ENCODE measurements at regions not wholly inside any gene's neighbourhood (a gene's known extent, or its start where the extent isn't known, plus 50 kb on each side); places are given as distances from the start of the nearest gene placed in this dataset.

DNA sequence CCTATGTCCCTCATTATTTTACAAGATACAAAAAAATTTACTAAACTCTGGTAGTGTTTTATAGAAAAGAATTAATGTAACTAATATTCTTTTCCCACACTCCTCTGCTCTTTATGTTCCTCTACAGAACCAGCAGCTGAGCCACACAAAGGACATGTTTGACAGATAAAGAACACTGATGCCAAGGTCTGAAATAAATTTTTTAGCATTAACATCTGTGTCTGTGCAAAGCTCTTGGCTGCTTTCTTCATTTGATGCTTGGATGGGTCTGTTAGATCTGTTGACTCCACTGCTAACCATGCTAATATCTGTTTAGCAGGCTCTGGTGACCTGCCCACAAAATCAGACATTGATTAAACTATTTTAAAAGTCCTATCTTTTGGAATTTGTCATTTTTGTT, 2363.8 kb downstream of the PCDH9 start:
- Mint-ChIP-seq H3K9me3 (peaks cover 0 to 11% of the 10 kb centered on the region in 2 experiments; a peak in 4 of 5 replicates), H3K36me3 (ENCODE audit: insufficient read depth in 1 of 3, low read depth in 3 of 3) (peaks cover 0 to 6% (median 0%) of the 10 kb centered on the region in 3 experiments; a peak in 2 of 7 replicates), H3K27ac (no peak overlapping the region), H3K4me3 (no peak overlapping the region), H3K27me3 (ENCODE audit: low read depth) (no peaks in the 10 kb centered on the region), H3K4me1 (peaks cover 0 to 6% of the 10 kb centered on the region in 2 experiments; a peak in 1 of 4 replicates)
- no peak overlapping the region for H3K4me2 ChIP-seq (ENCODE audit: insufficient read depth, insufficient read length, low read length)
- H3T11ph ChIP-seq (ENCODE audit: low read length): no peak overlapping the region
- TF ChIP-seq, protein P1, sequence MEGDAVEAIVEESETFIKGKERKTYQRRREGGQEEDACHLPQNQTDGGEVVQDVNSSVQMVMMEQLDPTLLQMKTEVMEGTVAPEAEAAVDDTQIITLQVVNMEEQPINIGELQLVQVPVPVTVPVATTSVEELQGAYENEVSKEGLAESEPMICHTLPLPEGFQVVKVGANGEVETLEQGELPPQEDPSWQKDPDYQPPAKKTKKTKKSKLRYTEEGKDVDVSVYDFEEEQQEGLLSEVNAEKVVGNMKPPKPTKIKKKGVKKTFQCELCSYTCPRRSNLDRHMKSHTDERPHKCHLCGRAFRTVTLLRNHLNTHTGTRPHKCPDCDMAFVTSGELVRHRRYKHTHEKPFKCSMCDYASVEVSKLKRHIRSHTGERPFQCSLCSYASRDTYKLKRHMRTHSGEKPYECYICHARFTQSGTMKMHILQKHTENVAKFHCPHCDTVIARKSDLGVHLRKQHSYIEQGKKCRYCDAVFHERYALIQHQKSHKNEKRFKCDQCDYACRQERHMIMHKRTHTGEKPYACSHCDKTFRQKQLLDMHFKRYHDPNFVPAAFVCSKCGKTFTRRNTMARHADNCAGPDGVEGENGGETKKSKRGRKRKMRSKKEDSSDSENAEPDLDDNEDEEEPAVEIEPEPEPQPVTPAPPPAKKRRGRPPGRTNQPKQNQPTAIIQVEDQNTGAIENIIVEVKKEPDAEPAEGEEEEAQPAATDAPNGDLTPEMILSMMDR (conservative IDR thresholded peaks at IDR 0.05): no peak
- no peak overlapping the region for H3K56ac ChIP-seq (ENCODE audit: insufficient read length, low read depth, low read length)
- H3K23ac ChIP-seq (ENCODE audit: insufficient read length, low read depth, low read length): no peak overlapping the region
- H2BK12ac ChIP-seq (ENCODE audit: insufficient read length, low read depth, low read length): no peak overlapping the region
- no peak overlapping the region for H4K91ac ChIP-seq (ENCODE audit: insufficient read length, low read depth, low read length)
- H2BK15ac ChIP-seq (ENCODE audit: low read depth, low read length): no peak overlapping the region
- H3K4ac ChIP-seq (ENCODE audit: low read depth, low read length): no peak overlapping the region
- no peak overlapping the region for H4K8ac ChIP-seq (replicated peaks; ENCODE audit: insufficient read length, low read depth, low read length)
- no peaks in the 10 kb centered on the region for H3K79me2 ChIP-seq (ENCODE audit: insufficient read depth, low read length)
- H2BK20ac ChIP-seq (ENCODE audit: low read depth, low read length, poor library complexity, severe bottlenecking): no peak overlapping the region
- no peak overlapping the region for H2AFZ ChIP-seq (ENCODE audit: low read length)
- no peak overlapping the region for H3K18ac ChIP-seq (ENCODE audit: insufficient read length, low read depth, low read length)
- no peaks in the 10 kb centered on the region for H3K79me1 ChIP-seq (ENCODE audit: insufficient read depth, low read depth, low read length, poor library complexity, severe bottlenecking)
- H2BK5ac ChIP-seq (ENCODE audit: insufficient read length, low read length): no peak overlapping the region
- no peak overlapping the region for H3K14ac ChIP-seq (ENCODE audit: insufficient read depth, low read length)
- H3K23me2 ChIP-seq (ENCODE audit: insufficient read length, low read depth, low read length, poor library complexity, severe bottlenecking): no peaks in the 10 kb centered on the region
- no peak overlapping the region for H2BK120ac ChIP-seq (ENCODE audit: low read depth, low read length, poor library complexity, severe bottlenecking)
- no peaks in the 10 kb centered on the region for H3K27me3 ChIP-seq (ENCODE audit: insufficient read depth, low read length)
- H3K27ac ChIP-seq (ENCODE audit: insufficient read length, low read depth, low read length): no peak overlapping the region
- no peak overlapping the region for H3K9ac ChIP-seq (ENCODE audit: extremely low read depth, insufficient read length, low read length)
- no peak overlapping the region for H4K5ac ChIP-seq (ENCODE audit: insufficient read length, low read depth, low read length)
- H3K9me3 ChIP-seq (ENCODE audit: control insufficient read depth, low read depth, low read length): no peaks in the 10 kb centered on the region
- no peak overlapping the region for H2AK5ac ChIP-seq (ENCODE audit: insufficient read length, low read length)
- H4K20me1 ChIP-seq (ENCODE audit: control insufficient read depth, insufficient read depth, insufficient read length): no peaks in the 10 kb centered on the region
- H3K4me1 ChIP-seq (ENCODE audit: insufficient read depth, low read length): no peaks in the 10 kb centered on the region
- DNase-seq: no peak
